SU-DHL-6 (cell line): ENCODE measurements at regions not wholly inside any gene's neighbourhood (a gene's known extent, or its start where the extent isn't known, plus 50 kb on each side); places are given as distances from the start of the nearest gene placed in this dataset.

ENCODE experiments used
- H2AFZ ChIP-seq: fragments of 200-600 bp; sonication (generic); 2 replicates; pipeline ENCODE4 v1.6.1; 2014; ENCODE audit warnings: low read depth, mild to moderate bottlenecking, moderate library complexity, mixed read lengths, antibody characterized with exemption, low read length; ENCODE audit not compliant: severe bottlenecking
- H3F3A ChIP-seq: fragments of 200-600 bp; shearing (Covaris generic); 2 replicates; pipeline ENCODE4 v1.6.0; 2016; ENCODE audit warnings: antibody characterized with exemption, mild to moderate bottlenecking; ENCODE audit not compliant: insufficient read depth
- H3K27ac ChIP-seq: fragments of 200-600 bp; sonication (generic); 2 replicates; pipeline ENCODE4 v1.5.1; 2016; ENCODE audit warnings: low read depth, mild to moderate bottlenecking, low read length, moderate library complexity, mixed read lengths
- H3K27me3 ChIP-seq: fragments of 200-600 bp; sonication (generic), shearing (Covaris generic); 2 replicates; pipeline ENCODE4 v1.6.0; 2014; ENCODE audit warnings: mild to moderate bottlenecking, low read length
- H3K36me3 ChIP-seq: fragments of 200-600 bp; sonication (generic); 2 replicates; pipeline ENCODE4 v1.6.1; 2014; ENCODE audit warnings: mild to moderate bottlenecking, low read length, mixed read lengths
- H3K4me2 ChIP-seq: fragments of 300-600, 200-600 bp; shearing (Covaris generic), sonication (generic); 2 replicates; pipeline ENCODE4 v1.6.0; 2014; ENCODE audit warnings: low read length, low read depth, mild to moderate bottlenecking; ENCODE audit not compliant: poor library complexity, severe bottlenecking
- H3K4me3 ChIP-seq: fragments of 200-600 bp; sonication (generic); 2 replicates; pipeline ENCODE4 v1.5.1; 2014; ENCODE audit warnings: antibody characterized with exemption, low read length, mild to moderate bottlenecking, mixed read lengths; ENCODE audit not compliant: insufficient read depth, poor library complexity, severe bottlenecking
- H3K79me2 ChIP-seq: fragments of 200-600 bp; sonication (generic); 2 replicates; pipeline ENCODE4 v1.6.1; 2014; ENCODE audit warnings: mild to moderate bottlenecking, low read length, moderate library complexity; ENCODE audit not compliant: insufficient read depth
- H3K9ac ChIP-seq: fragments of 200-600 bp; sonication (generic); 2 replicates; pipeline ENCODE4 v1.7.0; 2014; ENCODE audit warnings: mild to moderate bottlenecking, low read length
- H3K9me2 ChIP-seq: fragments of 200-600 bp; sonication (generic); replicated peaks from 2 replicates; pipeline ENCODE4 v1.6.1; 2014; ENCODE audit warnings: low read length; ENCODE audit not compliant: insufficient read depth
- H3K9me3 ChIP-seq: fragments of 200-600 bp; sonication (generic); 2 replicates; pipeline ENCODE4 v1.6.1; 2014; ENCODE audit warnings: low read length, mixed read lengths; ENCODE audit not compliant: insufficient read depth
- H4K20me1 ChIP-seq: fragments of 200-600 bp; sonication (generic); 2 replicates; pipeline ENCODE4 v1.6.1; 2014; ENCODE audit warnings: low read depth, mild to moderate bottlenecking, antibody characterized with exemption, low read length, moderate library complexity, mixed read lengths
- EZH2phosphoT487 ChIP-seq: fragments of 200-600 bp; sonication (generic), shearing (Covaris generic); conservative IDR thresholded peaks from 2 replicates; pipeline ENCODE4 v1.6.1; 2018; ENCODE audit warnings: mild to moderate bottlenecking, antibody characterized with exemption, low read length, moderate library complexity, mixed read lengths
- TF ChIP-seq, protein P1 (sequence below): fragments of 200-600 bp; sonication (generic); IDR thresholded peaks from one replicate; pipeline ENCODE4 v1.5.1; 2017; ENCODE audit warnings: antibody characterized with exemption, mild to moderate bottlenecking, low read length, moderate library complexity; ENCODE audit not compliant: insufficient read depth, poor library complexity, severe bottlenecking

DNA sequence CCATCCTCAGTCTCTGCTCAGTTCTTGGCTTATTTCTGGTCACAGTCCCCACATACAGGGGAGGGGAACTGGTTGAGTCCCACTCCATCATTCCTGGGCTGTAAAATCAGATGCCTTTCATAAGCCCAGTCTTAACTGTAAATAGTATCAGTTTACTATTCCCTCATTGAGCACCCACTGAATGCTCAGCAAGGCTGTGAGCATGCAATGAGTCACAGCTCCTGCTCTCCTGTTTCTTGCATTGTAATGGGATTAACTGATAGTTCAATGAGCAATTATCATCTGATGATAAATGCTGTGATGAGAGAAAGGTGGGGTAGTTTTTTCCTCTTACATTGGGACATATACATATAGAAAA lies 113.6 kb upstream of the TPM1 start:
- H2AFZ ChIP-seq = no peak overlapping the region
- H3K4me2 ChIP-seq = no peak overlapping the region
- no peak for TF ChIP-seq EZH2phosphoT487
- TF ChIP-seq, protein P1, sequence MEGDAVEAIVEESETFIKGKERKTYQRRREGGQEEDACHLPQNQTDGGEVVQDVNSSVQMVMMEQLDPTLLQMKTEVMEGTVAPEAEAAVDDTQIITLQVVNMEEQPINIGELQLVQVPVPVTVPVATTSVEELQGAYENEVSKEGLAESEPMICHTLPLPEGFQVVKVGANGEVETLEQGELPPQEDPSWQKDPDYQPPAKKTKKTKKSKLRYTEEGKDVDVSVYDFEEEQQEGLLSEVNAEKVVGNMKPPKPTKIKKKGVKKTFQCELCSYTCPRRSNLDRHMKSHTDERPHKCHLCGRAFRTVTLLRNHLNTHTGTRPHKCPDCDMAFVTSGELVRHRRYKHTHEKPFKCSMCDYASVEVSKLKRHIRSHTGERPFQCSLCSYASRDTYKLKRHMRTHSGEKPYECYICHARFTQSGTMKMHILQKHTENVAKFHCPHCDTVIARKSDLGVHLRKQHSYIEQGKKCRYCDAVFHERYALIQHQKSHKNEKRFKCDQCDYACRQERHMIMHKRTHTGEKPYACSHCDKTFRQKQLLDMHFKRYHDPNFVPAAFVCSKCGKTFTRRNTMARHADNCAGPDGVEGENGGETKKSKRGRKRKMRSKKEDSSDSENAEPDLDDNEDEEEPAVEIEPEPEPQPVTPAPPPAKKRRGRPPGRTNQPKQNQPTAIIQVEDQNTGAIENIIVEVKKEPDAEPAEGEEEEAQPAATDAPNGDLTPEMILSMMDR = no peak

DNA sequence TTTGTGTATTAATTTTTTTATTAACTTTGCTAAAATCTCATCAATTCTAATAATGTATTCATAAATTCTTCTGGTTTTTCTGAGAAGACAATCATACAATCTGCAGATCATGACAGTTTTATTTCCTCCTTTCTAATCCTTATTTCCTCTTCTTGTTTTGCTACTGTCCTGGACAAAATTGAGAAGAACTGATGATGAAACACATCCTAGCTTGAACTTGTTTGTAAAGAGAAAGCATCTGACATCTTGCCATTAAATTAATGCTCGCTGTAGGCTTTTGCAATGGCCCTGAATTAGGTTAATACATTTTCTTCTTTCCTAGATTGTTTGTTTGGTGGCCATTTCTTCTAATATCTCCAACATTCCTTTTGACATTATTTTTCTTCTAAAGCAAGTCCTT lies 110.9 kb upstream of the TPM1 start:
- H3K4me2 ChIP-seq = no peak overlapping the region
- TF ChIP-seq, protein P1 = no peak
- TF ChIP-seq EZH2phosphoT487 = no peak
- H3K4me3 ChIP-seq = no peak overlapping the region
- H4K20me1 ChIP-seq = no peaks in the 10 kb centered on the region
- H3K36me3 ChIP-seq = no peaks in the 10 kb centered on the region
- H2AFZ ChIP-seq = no peak overlapping the region
- H3K9me3 ChIP-seq = no peaks in the 10 kb centered on the region
- no peaks in the 10 kb centered on the region for H3K27me3 ChIP-seq
- no peak overlapping the region for H3K27ac ChIP-seq
- no peaks in the 10 kb centered on the region for H3F3A ChIP-seq
- no peaks in the 10 kb centered on the region for H3K9me2 ChIP-seq
- H3K9ac ChIP-seq = no peak overlapping the region
- H3K79me2 ChIP-seq = no peaks in the 10 kb centered on the region

More for the DNA sequence above, 113.6 kb upstream of the TPM1 start:
- Histone ChIP-seq H3F3A (no peaks in the 10 kb centered on the region), H3K9me2 (no peaks in the 10 kb centered on the region), H3K27ac (no peak overlapping the region), H3K27me3 (no peaks in the 10 kb centered on the region), H3K79me2 (no peaks in the 10 kb centered on the region), H4K20me1 (no peaks in the 10 kb centered on the region), H3K9me3 (no peaks in the 10 kb centered on the region), H3K9ac (no peak overlapping the region), H3K36me3 (no peaks in the 10 kb centered on the region), H3K4me3 (no peak overlapping the region)

DNA sequence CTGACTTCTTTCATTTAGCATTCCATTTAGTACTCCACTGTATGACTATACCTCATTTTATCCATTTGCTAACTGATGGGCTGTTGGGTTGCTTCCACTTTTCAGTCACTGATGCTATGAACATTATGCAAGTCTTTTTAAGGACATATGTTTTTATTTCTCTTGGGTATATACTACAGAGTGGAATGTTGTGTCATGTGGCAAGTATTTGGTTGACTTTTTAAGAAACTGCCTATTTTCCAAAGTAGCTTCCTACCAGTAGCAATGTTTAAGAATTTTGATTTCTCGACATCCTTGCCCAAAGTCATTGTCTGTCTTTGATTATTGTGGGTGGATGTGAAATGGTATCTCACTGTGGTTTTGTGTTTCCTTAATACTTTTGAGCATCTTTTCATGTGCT lies 110.1 kb upstream of the TPM1 start:
- Histone ChIP-seq H3K27ac (no peak overlapping the region), H2AFZ (no peak overlapping the region), H3K4me3 (no peak overlapping the region), H3K9me2 (no peaks in the 10 kb centered on the region), H3K79me2 (no peaks in the 10 kb centered on the region), H3K36me3 (no peaks in the 10 kb centered on the region), H3K9ac (no peak overlapping the region), H3K9me3 (no peaks in the 10 kb centered on the region), H3K27me3 (no peaks in the 10 kb centered on the region), H4K20me1 (no peaks in the 10 kb centered on the region), H3K4me2 (no peak overlapping the region), H3F3A (no peaks in the 10 kb centered on the region)
- TF ChIP-seq, protein P1 = no peak
- no peak for TF ChIP-seq EZH2phosphoT487

DNA sequence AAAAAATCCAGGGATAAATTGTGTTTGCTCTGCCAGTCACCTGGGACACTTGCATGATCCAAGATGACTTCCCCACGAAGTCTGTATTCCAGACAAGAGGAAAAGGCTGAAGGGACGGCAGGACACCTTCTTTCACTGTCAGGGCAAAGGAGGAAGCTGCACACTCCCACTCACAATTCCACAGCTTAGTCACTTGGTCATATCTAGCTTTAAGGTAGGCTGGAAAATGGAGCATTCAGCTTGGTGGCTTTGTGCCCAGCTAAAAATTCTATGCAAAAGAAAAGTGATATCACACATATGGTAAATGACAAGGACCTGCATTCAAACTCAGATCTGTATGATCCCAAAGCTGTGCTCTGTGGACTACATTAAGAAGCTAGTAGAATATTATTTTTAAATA lies 109.2 kb upstream of the TPM1 start:
- H3K36me3 ChIP-seq = no peaks in the 10 kb centered on the region
- no peaks in the 10 kb centered on the region for H3K9me2 ChIP-seq
- TF ChIP-seq EZH2phosphoT487 = no peak
- TF ChIP-seq, protein P1 = no peak
- H3K4me3 ChIP-seq = no peak overlapping the region
- H3K27me3 ChIP-seq = no peaks in the 10 kb centered on the region
- H3K9me3 ChIP-seq = no peaks in the 10 kb centered on the region
- no peaks in the 10 kb centered on the region for H4K20me1 ChIP-seq
- H2AFZ ChIP-seq = no peak overlapping the region
- H3K4me2 ChIP-seq = no peak overlapping the region
- no peaks in the 10 kb centered on the region for H3F3A ChIP-seq
- no peak overlapping the region for H3K9ac ChIP-seq
- H3K79me2 ChIP-seq = no peaks in the 10 kb centered on the region
- H3K27ac ChIP-seq = no peak overlapping the region
